ENCODE measurements at regions not wholly inside any gene's neighbourhood (a gene's known extent, or its start where the extent isn't known, plus 50 kb on each side); places are given as distances from the start of the nearest gene placed in this dataset.

DNA sequence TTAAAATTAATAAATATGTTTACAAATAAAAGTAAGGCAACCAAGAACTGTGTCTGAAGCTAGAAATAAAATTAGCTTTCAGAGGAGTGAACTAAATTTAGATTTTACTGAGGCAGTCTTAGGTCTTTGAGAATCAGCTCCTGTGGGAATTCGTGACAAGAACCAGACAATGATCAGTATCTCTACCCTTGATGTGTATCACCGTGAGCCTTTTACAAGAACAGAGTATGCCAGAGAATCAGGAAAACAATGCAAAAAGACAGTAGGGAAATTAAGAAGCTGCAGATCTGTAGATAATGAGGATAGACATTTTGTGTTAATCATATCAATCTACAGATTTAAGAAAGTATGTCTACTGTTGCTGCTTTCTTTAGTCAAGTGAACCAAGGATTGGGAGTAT is 351.0 kb downstream of the COL11A1 start:
- TF ChIP-seq ZNF558 (tag by site-specific recombination; IDR thresholded peaks at IDR 0.05) (no peak), ZNF146 (tag by site-specific recombination; IDR thresholded peaks at IDR 0.05) (no peak)
- TF ChIP-seq, protein P1, sequence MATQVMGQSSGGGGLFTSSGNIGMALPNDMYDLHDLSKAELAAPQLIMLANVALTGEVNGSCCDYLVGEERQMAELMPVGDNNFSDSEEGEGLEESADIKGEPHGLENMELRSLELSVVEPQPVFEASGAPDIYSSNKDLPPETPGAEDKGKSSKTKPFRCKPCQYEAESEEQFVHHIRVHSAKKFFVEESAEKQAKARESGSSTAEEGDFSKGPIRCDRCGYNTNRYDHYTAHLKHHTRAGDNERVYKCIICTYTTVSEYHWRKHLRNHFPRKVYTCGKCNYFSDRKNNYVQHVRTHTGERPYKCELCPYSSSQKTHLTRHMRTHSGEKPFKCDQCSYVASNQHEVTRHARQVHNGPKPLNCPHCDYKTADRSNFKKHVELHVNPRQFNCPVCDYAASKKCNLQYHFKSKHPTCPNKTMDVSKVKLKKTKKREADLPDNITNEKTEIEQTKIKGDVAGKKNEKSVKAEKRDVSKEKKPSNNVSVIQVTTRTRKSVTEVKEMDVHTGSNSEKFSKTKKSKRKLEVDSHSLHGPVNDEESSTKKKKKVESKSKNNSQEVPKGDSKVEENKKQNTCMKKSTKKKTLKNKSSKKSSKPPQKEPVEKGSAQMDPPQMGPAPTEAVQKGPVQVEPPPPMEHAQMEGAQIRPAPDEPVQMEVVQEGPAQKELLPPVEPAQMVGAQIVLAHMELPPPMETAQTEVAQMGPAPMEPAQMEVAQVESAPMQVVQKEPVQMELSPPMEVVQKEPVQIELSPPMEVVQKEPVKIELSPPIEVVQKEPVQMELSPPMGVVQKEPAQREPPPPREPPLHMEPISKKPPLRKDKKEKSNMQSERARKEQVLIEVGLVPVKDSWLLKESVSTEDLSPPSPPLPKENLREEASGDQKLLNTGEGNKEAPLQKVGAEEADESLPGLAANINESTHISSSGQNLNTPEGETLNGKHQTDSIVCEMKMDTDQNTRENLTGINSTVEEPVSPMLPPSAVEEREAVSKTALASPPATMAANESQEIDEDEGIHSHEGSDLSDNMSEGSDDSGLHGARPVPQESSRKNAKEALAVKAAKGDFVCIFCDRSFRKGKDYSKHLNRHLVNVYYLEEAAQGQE (tag by site-specific recombination; IDR thresholded peaks at IDR 0.05), result no peak
- TF ChIP-seq, protein P2, sequence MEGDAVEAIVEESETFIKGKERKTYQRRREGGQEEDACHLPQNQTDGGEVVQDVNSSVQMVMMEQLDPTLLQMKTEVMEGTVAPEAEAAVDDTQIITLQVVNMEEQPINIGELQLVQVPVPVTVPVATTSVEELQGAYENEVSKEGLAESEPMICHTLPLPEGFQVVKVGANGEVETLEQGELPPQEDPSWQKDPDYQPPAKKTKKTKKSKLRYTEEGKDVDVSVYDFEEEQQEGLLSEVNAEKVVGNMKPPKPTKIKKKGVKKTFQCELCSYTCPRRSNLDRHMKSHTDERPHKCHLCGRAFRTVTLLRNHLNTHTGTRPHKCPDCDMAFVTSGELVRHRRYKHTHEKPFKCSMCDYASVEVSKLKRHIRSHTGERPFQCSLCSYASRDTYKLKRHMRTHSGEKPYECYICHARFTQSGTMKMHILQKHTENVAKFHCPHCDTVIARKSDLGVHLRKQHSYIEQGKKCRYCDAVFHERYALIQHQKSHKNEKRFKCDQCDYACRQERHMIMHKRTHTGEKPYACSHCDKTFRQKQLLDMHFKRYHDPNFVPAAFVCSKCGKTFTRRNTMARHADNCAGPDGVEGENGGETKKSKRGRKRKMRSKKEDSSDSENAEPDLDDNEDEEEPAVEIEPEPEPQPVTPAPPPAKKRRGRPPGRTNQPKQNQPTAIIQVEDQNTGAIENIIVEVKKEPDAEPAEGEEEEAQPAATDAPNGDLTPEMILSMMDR (tag by site-specific recombination; IDR thresholded peaks at IDR 0.05), result no peak
- TF ChIP-seq, protein P3, sequence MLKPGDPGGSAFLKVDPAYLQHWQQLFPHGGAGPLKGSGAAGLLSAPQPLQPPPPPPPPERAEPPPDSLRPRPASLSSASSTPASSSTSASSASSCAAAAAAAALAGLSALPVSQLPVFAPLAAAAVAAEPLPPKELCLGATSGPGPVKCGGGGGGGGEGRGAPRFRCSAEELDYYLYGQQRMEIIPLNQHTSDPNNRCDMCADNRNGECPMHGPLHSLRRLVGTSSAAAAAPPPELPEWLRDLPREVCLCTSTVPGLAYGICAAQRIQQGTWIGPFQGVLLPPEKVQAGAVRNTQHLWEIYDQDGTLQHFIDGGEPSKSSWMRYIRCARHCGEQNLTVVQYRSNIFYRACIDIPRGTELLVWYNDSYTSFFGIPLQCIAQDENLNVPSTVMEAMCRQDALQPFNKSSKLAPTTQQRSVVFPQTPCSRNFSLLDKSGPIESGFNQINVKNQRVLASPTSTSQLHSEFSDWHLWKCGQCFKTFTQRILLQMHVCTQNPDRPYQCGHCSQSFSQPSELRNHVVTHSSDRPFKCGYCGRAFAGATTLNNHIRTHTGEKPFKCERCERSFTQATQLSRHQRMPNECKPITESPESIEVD (tag by site-specific recombination; IDR thresholded peaks at IDR 0.05), result no peak
- TF ChIP-seq, protein P4, sequence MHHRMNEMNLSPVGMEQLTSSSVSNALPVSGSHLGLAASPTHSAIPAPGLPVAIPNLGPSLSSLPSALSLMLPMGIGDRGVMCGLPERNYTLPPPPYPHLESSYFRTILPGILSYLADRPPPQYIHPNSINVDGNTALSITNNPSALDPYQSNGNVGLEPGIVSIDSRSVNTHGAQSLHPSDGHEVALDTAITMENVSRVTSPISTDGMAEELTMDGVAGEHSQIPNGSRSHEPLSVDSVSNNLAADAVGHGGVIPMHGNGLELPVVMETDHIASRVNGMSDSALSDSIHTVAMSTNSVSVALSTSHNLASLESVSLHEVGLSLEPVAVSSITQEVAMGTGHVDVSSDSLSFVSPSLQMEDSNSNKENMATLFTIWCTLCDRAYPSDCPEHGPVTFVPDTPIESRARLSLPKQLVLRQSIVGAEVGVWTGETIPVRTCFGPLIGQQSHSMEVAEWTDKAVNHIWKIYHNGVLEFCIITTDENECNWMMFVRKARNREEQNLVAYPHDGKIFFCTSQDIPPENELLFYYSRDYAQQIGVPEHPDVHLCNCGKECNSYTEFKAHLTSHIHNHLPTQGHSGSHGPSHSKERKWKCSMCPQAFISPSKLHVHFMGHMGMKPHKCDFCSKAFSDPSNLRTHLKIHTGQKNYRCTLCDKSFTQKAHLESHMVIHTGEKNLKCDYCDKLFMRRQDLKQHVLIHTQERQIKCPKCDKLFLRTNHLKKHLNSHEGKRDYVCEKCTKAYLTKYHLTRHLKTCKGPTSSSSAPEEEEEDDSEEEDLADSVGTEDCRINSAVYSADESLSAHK (tag by site-specific recombination; IDR thresholded peaks at IDR 0.05), result no peak
